ENCODE measurements at regions not wholly inside any gene's neighbourhood (a gene's known extent, or its start where the extent isn't known, plus 50 kb on each side); places are given as distances from the start of the nearest gene placed in this dataset.

DNA sequence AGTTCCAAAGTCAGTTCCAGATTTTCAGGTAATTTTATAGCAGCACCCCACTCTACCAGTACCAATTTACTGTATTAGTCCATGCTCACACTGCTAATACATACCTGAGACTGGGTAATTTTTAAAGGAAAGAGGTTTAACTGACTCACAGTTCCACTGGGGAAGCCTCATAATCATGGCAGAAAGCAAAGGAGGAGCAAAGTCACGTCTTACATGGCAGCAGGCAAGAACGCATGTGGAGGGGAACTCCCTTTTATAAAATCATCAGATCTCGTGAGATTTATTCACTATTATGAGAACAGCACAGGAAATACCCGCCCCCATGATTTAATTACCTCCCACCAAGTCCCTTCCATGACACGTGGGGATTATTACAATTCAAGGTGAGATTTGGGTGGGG lies 142.4 kb downstream of the AHR start:
- H3K4me2 ChIP-seq (ENCODE audit: low read length) = no peak overlapping the region
- no peaks in the 10 kb centered on the region for H3K36me3 Mint-ChIP-seq (ENCODE audit: low read depth, unreplicated experiment)
- no peaks in the 10 kb centered on the region for H3K27me3 Mint-ChIP-seq (ENCODE audit: low read depth, unreplicated experiment)
- H2AFZ ChIP-seq (ENCODE audit: low read depth, low read length) = no peak overlapping the region
- DNase-seq (ENCODE audit: low read depth) = no peak
- no peaks in the 10 kb centered on the region for H3K27me3 ChIP-seq (ENCODE audit: insufficient read depth, low read length)
- TF ChIP-seq EZH2 (IDR thresholded peaks at IDR 0.05; ENCODE audit: insufficient read depth, low read length) = no peak
- TF ChIP-seq, protein P1, sequence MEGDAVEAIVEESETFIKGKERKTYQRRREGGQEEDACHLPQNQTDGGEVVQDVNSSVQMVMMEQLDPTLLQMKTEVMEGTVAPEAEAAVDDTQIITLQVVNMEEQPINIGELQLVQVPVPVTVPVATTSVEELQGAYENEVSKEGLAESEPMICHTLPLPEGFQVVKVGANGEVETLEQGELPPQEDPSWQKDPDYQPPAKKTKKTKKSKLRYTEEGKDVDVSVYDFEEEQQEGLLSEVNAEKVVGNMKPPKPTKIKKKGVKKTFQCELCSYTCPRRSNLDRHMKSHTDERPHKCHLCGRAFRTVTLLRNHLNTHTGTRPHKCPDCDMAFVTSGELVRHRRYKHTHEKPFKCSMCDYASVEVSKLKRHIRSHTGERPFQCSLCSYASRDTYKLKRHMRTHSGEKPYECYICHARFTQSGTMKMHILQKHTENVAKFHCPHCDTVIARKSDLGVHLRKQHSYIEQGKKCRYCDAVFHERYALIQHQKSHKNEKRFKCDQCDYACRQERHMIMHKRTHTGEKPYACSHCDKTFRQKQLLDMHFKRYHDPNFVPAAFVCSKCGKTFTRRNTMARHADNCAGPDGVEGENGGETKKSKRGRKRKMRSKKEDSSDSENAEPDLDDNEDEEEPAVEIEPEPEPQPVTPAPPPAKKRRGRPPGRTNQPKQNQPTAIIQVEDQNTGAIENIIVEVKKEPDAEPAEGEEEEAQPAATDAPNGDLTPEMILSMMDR (IDR thresholded peaks at IDR 0.05; ENCODE audit: insufficient read depth, low read depth, low read length) = no peak
- H3K9me3 ChIP-seq (ENCODE audit: insufficient read depth, low read depth, low read length) = no peaks in the 10 kb centered on the region
- peaks cover 9% of the 10 kb centered on the region for H3K4me1 Mint-ChIP-seq (ENCODE audit: low read depth, unreplicated experiment)
- H3K79me2 ChIP-seq (ENCODE audit: insufficient read depth, low read length) = no peaks in the 10 kb centered on the region
- peaks cover 7% of the 10 kb centered on the region for H3K4me1 ChIP-seq (ENCODE audit: insufficient read depth, low read length)
- H3K9ac ChIP-seq (ENCODE audit: low read length) = no peak overlapping the region
- FAIRE-seq = no peak
- H3K4me3 Mint-ChIP-seq (ENCODE audit: unreplicated experiment) = no peak overlapping the region
- H3K9me3 Mint-ChIP-seq (ENCODE audit: unreplicated experiment) = peaks cover 7% of the 10 kb centered on the region
- H3K4me3 ChIP-seq (ENCODE audit: insufficient read depth, low read depth, low read length) = no peak overlapping the region
- no peak overlapping the region for H3K27ac Mint-ChIP-seq (ENCODE audit: unreplicated experiment)
- H3K36me3 ChIP-seq (ENCODE audit: insufficient read depth, low read length) = no peaks in the 10 kb centered on the region
- H3K27ac ChIP-seq (ENCODE audit: low read depth, low read length) = no peak overlapping the region
- H4K20me1 ChIP-seq (ENCODE audit: insufficient read depth, low read length) = no peaks in the 10 kb centered on the region

DNA sequence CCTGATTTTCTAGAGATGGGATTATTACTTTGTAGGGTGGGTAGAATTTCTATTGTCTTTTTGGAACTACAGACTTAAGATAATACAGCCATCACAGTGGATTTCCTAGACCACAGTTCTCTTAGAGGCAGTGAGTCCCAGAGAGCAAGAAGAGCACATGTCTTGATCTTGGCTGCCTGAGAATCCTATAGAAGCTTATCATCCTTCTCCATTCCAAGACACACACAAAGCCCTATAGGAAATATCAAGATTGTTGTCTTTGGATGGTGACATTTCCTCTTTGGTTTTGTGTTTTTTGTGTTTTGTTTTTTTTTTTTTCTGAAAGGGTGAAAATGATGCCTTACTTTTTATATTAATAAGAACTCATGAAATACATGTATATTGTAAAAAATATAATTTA lies 143.1 kb downstream of the AHR start:
- Histone ChIP-seq H3K27ac (ENCODE audit: low read depth, low read length) (no peak overlapping the region), H3K4me3 (ENCODE audit: insufficient read depth, low read depth, low read length) (no peak overlapping the region), H3K27me3 (ENCODE audit: insufficient read depth, low read length) (no peaks in the 10 kb centered on the region), H2AFZ (ENCODE audit: low read depth, low read length) (no peak overlapping the region), H3K4me1 (ENCODE audit: insufficient read depth, low read length) (peaks cover 7% of the 10 kb centered on the region), H3K9ac (ENCODE audit: low read length) (no peak overlapping the region), H3K4me2 (ENCODE audit: low read length) (no peak overlapping the region), H3K36me3 (ENCODE audit: insufficient read depth, low read length) (no peaks in the 10 kb centered on the region), H3K9me3 (ENCODE audit: insufficient read depth, low read depth, low read length) (no peaks in the 10 kb centered on the region), H4K20me1 (ENCODE audit: insufficient read depth, low read length) (no peaks in the 10 kb centered on the region), H3K79me2 (ENCODE audit: insufficient read depth, low read length) (no peaks in the 10 kb centered on the region)
- Mint-ChIP-seq H3K4me1 (ENCODE audit: low read depth, unreplicated experiment) (peaks cover 9% of the 10 kb centered on the region), H3K9me3 (ENCODE audit: unreplicated experiment) (peaks cover 7% of the 10 kb centered on the region), H3K27ac (ENCODE audit: unreplicated experiment) (no peak overlapping the region), H3K36me3 (ENCODE audit: low read depth, unreplicated experiment) (no peaks in the 10 kb centered on the region), H3K4me3 (ENCODE audit: unreplicated experiment) (no peak overlapping the region), H3K27me3 (ENCODE audit: low read depth, unreplicated experiment) (no peaks in the 10 kb centered on the region)
- DNase-seq (ENCODE audit: low read depth) = no peak
- TF ChIP-seq, protein P1 (IDR thresholded peaks at IDR 0.05; ENCODE audit: insufficient read depth, low read depth, low read length) = no peak
- TF ChIP-seq EZH2 (IDR thresholded peaks at IDR 0.05; ENCODE audit: insufficient read depth, low read length) = no peak
- FAIRE-seq = no peak

DNA sequence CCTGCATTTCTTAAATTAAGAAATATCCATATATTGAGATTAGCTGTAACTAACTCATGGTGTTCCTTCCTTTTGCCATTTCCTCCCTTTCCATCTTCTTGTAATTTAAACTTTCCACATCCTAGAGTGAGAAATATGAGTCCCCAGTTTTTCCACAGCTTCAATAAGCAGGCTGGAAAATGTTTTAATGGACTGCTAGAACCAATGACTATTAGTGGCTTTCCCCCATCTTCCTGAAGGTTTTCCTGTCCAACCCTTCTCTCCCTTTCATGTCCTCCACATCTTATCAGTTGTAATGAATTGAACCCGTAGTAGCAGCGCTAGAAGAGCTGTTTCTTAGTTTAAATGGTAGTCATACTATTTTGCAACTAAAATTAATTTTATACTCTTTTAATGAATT lies 145.7 kb downstream of the AHR start:
- Histone ChIP-seq H3K9me3 (ENCODE audit: insufficient read depth, low read depth, low read length) (no peaks in the 10 kb centered on the region), H3K4me1 (ENCODE audit: insufficient read depth, low read length) (peaks cover 7% of the 10 kb centered on the region), H3K79me2 (ENCODE audit: insufficient read depth, low read length) (no peaks in the 10 kb centered on the region), H3K27ac (ENCODE audit: low read depth, low read length) (peak overlapping the region; percentile 41), H3K4me2 (ENCODE audit: low read length) (no peak overlapping the region), H3K36me3 (ENCODE audit: insufficient read depth, low read length) (no peaks in the 10 kb centered on the region), H4K20me1 (ENCODE audit: insufficient read depth, low read length) (no peaks in the 10 kb centered on the region), H2AFZ (ENCODE audit: low read depth, low read length) (no peak overlapping the region), H3K27me3 (ENCODE audit: insufficient read depth, low read length) (no peaks in the 10 kb centered on the region), H3K4me3 (ENCODE audit: insufficient read depth, low read depth, low read length) (no peak overlapping the region), H3K9ac (ENCODE audit: low read length) (no peak overlapping the region)
- Mint-ChIP-seq H3K4me1 (ENCODE audit: low read depth, unreplicated experiment) (peaks cover 11% of the 10 kb centered on the region), H3K9me3 (ENCODE audit: unreplicated experiment) (peaks cover 16% of the 10 kb centered on the region), H3K27ac (ENCODE audit: unreplicated experiment) (no peak overlapping the region), H3K27me3 (ENCODE audit: low read depth, unreplicated experiment) (no peaks in the 10 kb centered on the region), H3K36me3 (ENCODE audit: low read depth, unreplicated experiment) (peaks cover 2% of the 10 kb centered on the region), H3K4me3 (ENCODE audit: unreplicated experiment) (no peak overlapping the region)
- FAIRE-seq (no peak), DNase-seq (ENCODE audit: low read depth) (no peak)
- TF ChIP-seq, protein P1 (IDR thresholded peaks at IDR 0.05; ENCODE audit: insufficient read depth, low read depth, low read length) = no peak
- TF ChIP-seq EZH2 (IDR thresholded peaks at IDR 0.05; ENCODE audit: insufficient read depth, low read length) = no peak

Data from astrocyte (in vitro differentiated cells and primary cell).